ENCODE measurements at regions not wholly inside any gene's neighbourhood (a gene's known extent, or its start where the extent isn't known, plus 50 kb on each side); places are given as distances from the start of the nearest gene placed in this dataset.

DNA sequence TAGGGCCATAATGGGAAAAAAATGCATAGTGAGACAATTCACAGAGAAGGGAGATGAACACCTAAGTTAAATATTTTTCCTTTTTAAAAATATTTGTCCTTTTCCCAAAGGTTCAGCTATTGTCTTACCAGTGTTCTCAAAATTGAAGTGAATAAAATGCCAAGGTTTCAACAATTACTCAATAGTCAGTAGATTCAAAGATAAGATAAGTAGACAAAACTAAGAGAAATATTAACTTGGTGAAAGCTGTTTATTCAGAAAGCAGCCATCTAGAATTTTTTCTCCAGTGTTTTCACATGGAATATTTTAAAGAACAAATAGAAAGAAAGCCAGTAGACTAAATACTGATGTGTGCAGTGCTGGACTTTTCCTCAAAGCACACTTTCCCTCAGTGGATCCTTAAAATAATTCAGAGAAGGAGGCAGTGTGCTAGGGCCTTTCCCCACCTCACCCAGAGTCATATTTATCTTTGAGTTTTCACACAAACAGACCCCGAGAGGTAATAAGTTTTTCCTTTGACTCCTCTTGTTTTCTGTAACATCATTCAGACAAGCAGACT is 144.5 kb upstream of the PLEKHG7 start:
- no TSS peak for BruUV-seq (replicated peaks)
- peak overlapping the region; percentile 70 for H3K27ac Mint-ChIP-seq (ENCODE audit: unreplicated experiment)
- TF ChIP-seq, protein P1, sequence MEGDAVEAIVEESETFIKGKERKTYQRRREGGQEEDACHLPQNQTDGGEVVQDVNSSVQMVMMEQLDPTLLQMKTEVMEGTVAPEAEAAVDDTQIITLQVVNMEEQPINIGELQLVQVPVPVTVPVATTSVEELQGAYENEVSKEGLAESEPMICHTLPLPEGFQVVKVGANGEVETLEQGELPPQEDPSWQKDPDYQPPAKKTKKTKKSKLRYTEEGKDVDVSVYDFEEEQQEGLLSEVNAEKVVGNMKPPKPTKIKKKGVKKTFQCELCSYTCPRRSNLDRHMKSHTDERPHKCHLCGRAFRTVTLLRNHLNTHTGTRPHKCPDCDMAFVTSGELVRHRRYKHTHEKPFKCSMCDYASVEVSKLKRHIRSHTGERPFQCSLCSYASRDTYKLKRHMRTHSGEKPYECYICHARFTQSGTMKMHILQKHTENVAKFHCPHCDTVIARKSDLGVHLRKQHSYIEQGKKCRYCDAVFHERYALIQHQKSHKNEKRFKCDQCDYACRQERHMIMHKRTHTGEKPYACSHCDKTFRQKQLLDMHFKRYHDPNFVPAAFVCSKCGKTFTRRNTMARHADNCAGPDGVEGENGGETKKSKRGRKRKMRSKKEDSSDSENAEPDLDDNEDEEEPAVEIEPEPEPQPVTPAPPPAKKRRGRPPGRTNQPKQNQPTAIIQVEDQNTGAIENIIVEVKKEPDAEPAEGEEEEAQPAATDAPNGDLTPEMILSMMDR (IDR thresholded peaks at IDR 0.05; ENCODE audit: unreplicated experiment) = no peak
- intact Hi-C loops (cut with micrococcal nuclease; ENCODE audit: unreplicated experiment) = loop anchor here (10.0 kb wide), 1 partner anchor 603 kb away; no protein-coding TSS in a partner anchor
- H3K4me1 Mint-ChIP-seq (ENCODE audit: low read depth, unreplicated experiment) = peaks cover 68% of the 10 kb centered on the region
- H3K9me3 Mint-ChIP-seq (ENCODE audit: low read depth, unreplicated experiment) = no peaks in the 10 kb centered on the region
- no peaks in the 10 kb centered on the region for H3K27me3 Mint-ChIP-seq (ENCODE audit: unreplicated experiment)
- CTCF ChIA-PET = interaction anchor here (1.0 to 2.8 kb wide), 3 partner anchors 11 to 56 kb away, joined by 3 to 10 read pairs (median 4); no protein-coding TSS in a partner anchor
- no peak overlapping the region for H3K4me3 Mint-ChIP-seq (ENCODE audit: low read depth, unreplicated experiment)
- H3K36me3 Mint-ChIP-seq (ENCODE audit: insufficient read depth, unreplicated experiment) = peaks cover 9% of the 10 kb centered on the region
- no peak for DNase-seq

DNA sequence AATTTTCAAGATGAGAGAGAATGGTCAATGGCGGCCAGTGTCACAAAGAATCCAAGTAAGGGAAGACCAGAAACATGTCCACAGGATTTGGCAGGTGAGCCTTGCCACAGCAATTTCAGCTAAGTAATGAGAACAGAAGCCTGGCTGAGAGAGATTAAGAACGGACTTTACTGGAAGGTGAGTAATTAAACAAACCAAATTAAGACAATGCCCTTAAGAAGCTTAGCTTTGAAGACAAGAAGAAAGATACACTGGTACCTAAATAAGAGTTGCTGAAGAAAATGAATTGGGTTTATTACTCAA is 145.4 kb upstream of the PLEKHG7 start:
- no peak for DNase-seq
- no peaks in the 10 kb centered on the region for H3K9me3 Mint-ChIP-seq (ENCODE audit: low read depth, unreplicated experiment)
- peaks cover 9% of the 10 kb centered on the region for H3K36me3 Mint-ChIP-seq (ENCODE audit: insufficient read depth, unreplicated experiment)
- intact Hi-C loops (cut with micrococcal nuclease; ENCODE audit: unreplicated experiment) = loop anchor here (10.0 kb wide), 1 partner anchor 603 kb away; no protein-coding TSS in a partner anchor
- peak overlapping the region; percentile 70 for H3K27ac Mint-ChIP-seq (ENCODE audit: unreplicated experiment)
- H3K4me1 Mint-ChIP-seq (ENCODE audit: low read depth, unreplicated experiment) = peaks cover 64% of the 10 kb centered on the region
- H3K27me3 Mint-ChIP-seq (ENCODE audit: unreplicated experiment) = no peaks in the 10 kb centered on the region
- no peak overlapping the region for H3K4me3 Mint-ChIP-seq (ENCODE audit: low read depth, unreplicated experiment)
- TF ChIP-seq, protein P1 (IDR thresholded peaks at IDR 0.05; ENCODE audit: unreplicated experiment) = no peak
- CTCF ChIA-PET = interaction anchor here (2.8 kb wide), 1 partner anchor 10 kb away, joined by 10 read pairs; no protein-coding TSS in a partner anchor
- BruUV-seq (replicated peaks) = no TSS peak

DNA sequence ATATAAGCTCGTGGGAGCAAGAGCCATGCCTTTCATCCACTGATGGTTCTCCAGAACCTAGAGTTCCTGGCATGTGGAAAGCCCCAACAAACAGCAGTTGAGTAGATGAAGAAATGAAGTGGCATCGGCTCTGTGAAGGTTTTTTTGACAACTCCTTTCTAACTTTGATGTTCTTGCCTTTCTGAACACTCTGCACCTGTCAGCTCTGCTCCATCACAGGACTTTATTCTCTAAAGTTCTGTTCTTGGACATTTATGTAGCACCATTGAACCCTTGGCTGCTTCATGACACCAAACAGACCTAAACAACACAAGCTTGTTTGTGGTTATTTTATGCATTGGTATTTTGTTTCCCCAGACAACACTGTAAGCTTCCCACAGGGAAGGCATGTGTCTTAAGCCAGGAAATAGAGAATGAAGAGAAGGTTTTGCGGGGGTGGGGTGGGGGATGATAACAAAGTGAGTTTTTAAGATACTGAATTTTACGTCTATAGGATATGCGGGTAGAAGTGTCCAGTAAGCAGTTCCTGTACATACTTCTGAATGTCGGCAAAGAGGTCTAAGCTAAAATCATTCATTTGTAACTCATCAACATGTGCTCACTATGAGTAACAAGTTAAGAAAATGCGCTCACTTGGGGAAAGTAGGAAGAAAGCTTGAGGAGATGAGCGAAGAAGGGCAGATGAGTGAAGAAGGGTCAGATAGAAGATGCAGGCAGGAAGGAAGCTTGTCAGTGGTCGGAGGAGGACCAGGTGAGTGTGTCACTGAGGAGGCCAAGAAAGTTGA is 146.0 kb upstream of the PLEKHG7 start:
- BruUV-seq (replicated peaks) = no TSS peak
- DNase-seq = no peak
- Mint-ChIP-seq H3K27ac (ENCODE audit: unreplicated experiment) (peak overlapping the region; percentile 70), H3K9me3 (ENCODE audit: low read depth, unreplicated experiment) (no peaks in the 10 kb centered on the region), H3K27me3 (ENCODE audit: unreplicated experiment) (no peaks in the 10 kb centered on the region), H3K4me1 (ENCODE audit: low read depth, unreplicated experiment) (peaks cover 58% of the 10 kb centered on the region), H3K4me3 (ENCODE audit: low read depth, unreplicated experiment) (no peak overlapping the region), H3K36me3 (ENCODE audit: insufficient read depth, unreplicated experiment) (peaks cover 9% of the 10 kb centered on the region)
- CTCF ChIA-PET = interaction anchor here (0.6 to 2.8 kb wide), 2 partner anchors 10 to 551 kb away, joined by 3 to 10 read pairs; no protein-coding TSS in a partner anchor
- intact Hi-C loops (cut with micrococcal nuclease; ENCODE audit: unreplicated experiment) = loop anchor here (10.0 kb wide), 1 partner anchor 602 kb away; no protein-coding TSS in a partner anchor
- TF ChIP-seq, protein P1 (IDR thresholded peaks at IDR 0.05; ENCODE audit: unreplicated experiment) = no peak

DNA sequence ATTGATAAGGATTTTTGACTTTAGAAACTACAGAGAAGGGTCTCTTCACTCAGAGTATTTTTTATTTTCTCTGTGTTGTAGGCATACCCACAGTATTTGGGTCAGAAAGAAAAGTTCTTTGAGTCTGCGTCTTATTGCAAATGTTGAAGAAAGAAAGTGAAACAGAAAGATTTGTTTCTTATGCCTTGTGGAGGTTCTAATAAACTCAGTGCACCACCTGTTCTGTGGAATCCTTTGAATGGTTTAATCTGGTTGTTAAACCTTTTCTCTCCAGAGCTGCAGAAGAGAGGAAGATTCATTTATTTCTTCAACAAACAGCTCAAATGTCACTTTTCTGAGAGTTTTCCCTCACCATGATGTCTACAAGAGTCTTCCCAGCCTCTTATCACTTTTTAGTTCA is 146.6 kb upstream of the PLEKHG7 start:
- CTCF ChIA-PET = interaction anchor here (2.8 kb wide), 1 partner anchor 9 kb away, joined by 10 read pairs; no protein-coding TSS in a partner anchor

More for the DNA sequence above, 146.6 kb upstream of the PLEKHG7 start:
- intact Hi-C loops (cut with micrococcal nuclease; ENCODE audit: unreplicated experiment) = loop anchor here (10.0 kb wide), 1 partner anchor 601 kb away; no protein-coding TSS in a partner anchor
- Mint-ChIP-seq H3K36me3 (ENCODE audit: insufficient read depth, unreplicated experiment) (peaks cover 9% of the 10 kb centered on the region), H3K4me1 (ENCODE audit: low read depth, unreplicated experiment) (peaks cover 51% of the 10 kb centered on the region), H3K27ac (ENCODE audit: unreplicated experiment) (no peak overlapping the region), H3K9me3 (ENCODE audit: low read depth, unreplicated experiment) (no peaks in the 10 kb centered on the region), H3K27me3 (ENCODE audit: unreplicated experiment) (no peaks in the 10 kb centered on the region), H3K4me3 (ENCODE audit: low read depth, unreplicated experiment) (no peak overlapping the region)
- TF ChIP-seq, protein P1 (IDR thresholded peaks at IDR 0.05; ENCODE audit: unreplicated experiment) = no peak
- no peak for DNase-seq
- no TSS peak for BruUV-seq (replicated peaks)

Measured in Calu3 (cell line).